ENCODE measurements at regions not wholly inside any gene's neighbourhood (a gene's known extent, or its start where the extent isn't known, plus 50 kb on each side); places are given as distances from the start of the nearest gene placed in this dataset.

DNA sequence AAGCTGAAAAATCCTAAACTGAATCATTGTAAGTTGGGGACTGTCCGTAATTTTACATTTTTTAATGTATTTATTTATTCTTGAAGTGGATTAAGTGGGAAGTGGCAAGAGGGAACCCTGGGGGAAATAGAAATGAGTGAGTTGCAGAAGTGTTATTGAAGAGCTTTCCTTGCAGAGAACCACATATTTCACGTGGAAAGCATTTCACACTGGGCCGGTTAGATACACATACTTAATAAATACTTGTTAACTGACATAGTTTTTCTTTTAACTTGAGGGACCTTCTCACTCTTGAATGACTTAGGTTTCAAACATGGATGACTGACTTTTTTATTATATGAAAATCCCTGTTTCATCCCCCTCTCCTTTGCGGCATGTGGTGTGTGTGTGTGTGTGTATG lies 239.3 kb downstream of the LMO4 start:
- DNase-seq: no peak
- H3K36me3 Mint-ChIP-seq (ENCODE audit: low read depth): no peaks in the 10 kb centered on the region
- no peaks in the 10 kb centered on the region for H3K9me3 Mint-ChIP-seq
- no peak overlapping the region for H3K27ac Mint-ChIP-seq
- H3K27me3 Mint-ChIP-seq: no peaks in the 10 kb centered on the region
- H3K4me1 Mint-ChIP-seq: no peaks in the 10 kb centered on the region
- intact Hi-C loops (cut with micrococcal nuclease): no loop called here
- no peak overlapping the region for H3K4me3 Mint-ChIP-seq

DNA sequence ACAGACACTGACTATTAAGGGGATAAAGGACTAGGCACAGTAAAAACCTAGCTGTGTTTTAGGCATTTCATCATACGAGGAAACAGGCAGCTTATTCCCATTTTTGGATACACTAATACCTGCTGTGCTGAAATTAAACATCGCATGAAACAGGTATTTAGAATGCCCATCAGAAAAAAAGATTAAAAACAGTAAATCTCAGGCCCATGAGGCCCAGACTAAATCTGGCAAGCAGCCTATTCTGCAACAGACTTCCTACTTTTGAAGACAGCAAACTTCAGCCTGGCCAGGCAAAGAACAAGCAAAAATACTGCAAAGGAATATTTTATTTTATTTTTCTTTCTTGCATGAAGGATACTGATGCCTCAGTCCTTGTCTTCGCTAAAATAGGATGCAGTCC lies 240.2 kb downstream of the LMO4 start:
- Mint-ChIP-seq H3K27ac (no peak overlapping the region), H3K36me3 (ENCODE audit: low read depth) (no peaks in the 10 kb centered on the region), H3K4me1 (no peaks in the 10 kb centered on the region), H3K4me3 (no peak overlapping the region), H3K9me3 (no peaks in the 10 kb centered on the region), H3K27me3 (no peaks in the 10 kb centered on the region)
- no peak for DNase-seq
- intact Hi-C loops (cut with micrococcal nuclease): no loop called here

DNA sequence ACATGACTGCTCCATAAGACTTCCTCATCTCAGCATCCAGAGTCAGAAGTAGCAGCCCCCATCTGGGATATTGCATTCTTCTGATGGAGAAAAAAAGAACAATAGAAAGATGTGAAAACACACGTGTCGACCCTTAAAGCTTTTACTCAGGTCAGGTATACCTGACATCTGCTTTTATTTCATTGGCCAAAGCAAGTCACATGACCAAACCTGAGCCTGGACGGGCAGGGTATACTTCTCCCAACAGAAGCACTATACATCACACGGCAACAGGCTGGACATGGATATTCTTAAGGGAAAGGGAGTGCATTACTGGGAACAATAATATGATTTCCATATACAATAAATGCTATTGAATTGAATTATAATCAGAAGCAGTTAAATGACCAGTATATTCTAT lies 243.3 kb downstream of the LMO4 start:
- Mint-ChIP-seq H3K4me1 (no peaks in the 10 kb centered on the region), H3K36me3 (ENCODE audit: low read depth) (no peaks in the 10 kb centered on the region), H3K9me3 (no peaks in the 10 kb centered on the region), H3K27ac (no peak overlapping the region), H3K4me3 (no peak overlapping the region), H3K27me3 (no peaks in the 10 kb centered on the region)
- no peak for DNase-seq
- intact Hi-C loops (cut with micrococcal nuclease): no loop called here

DNA sequence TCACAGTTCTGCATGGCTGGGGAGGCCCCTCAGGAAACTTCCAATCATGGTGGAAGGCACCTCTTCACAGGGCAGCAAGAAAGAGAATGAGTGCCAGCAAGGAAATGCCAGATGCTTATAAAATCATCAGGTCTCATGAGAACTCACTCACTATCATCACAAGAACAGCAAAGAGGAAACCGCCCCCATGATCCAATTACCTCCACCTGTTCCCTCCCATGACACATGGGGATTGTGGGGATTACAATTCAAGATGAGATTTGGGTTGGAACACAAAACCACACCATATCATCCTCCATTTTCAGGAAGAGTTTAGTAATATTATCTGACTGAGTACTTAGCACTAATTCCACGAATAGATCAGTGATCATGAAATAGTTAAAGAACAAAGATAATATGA lies 244.2 kb downstream of the LMO4 start:
- H3K4me1 Mint-ChIP-seq: no peaks in the 10 kb centered on the region
- intact Hi-C loops (cut with micrococcal nuclease): no loop called here
- no peaks in the 10 kb centered on the region for H3K36me3 Mint-ChIP-seq (ENCODE audit: low read depth)
- H3K9me3 Mint-ChIP-seq: no peaks in the 10 kb centered on the region
- DNase-seq: no peak
- H3K4me3 Mint-ChIP-seq: no peak overlapping the region
- H3K27me3 Mint-ChIP-seq: no peaks in the 10 kb centered on the region
- no peak overlapping the region for H3K27ac Mint-ChIP-seq

DNA sequence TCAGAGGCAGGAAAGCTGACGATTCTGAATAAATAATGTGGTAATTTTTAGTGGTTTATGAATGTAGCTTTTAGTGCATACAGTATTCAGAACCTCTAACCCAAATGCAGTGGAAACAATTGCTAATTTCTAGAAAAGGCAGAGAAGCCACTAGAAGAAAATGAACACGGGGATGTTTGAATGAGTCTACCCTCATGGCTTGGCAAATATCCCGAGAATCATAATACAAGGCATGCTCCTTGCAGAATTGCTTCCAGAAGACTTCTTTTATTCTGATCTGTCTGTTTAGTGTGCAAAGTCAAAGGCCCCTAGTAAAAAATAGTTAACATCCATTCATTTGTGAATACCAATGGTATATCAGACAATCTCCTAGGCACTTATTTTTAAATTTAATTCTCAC lies 246.8 kb downstream of the LMO4 start:
- Mint-ChIP-seq H3K9me3 (no peaks in the 10 kb centered on the region), H3K4me1 (no peaks in the 10 kb centered on the region), H3K27me3 (no peaks in the 10 kb centered on the region), H3K4me3 (no peak overlapping the region), H3K36me3 (ENCODE audit: low read depth) (no peaks in the 10 kb centered on the region), H3K27ac (no peak overlapping the region)
- intact Hi-C loops (cut with micrococcal nuclease): no loop called here
- no peak for DNase-seq

DNA sequence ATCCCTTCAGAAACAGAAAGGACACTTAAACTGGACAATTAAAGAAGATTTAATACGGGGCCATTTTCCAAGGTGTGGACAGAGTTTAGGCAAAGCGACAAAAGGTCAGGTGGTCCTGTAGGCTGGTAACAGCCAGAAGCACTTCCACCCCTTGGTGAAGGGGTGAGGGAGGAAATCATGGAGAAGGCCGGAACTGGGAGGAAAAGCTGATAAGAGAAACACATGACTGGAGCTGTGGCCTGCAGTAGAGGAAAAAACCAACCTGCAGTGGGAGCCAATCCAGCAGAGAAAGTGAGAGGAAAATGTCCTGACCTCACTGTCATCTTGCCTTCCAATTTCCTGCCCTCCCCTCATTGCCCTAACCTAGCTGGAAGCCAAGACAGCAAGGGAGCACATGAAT lies 249.8 kb downstream of the LMO4 start:
- no peak for DNase-seq
- H3K27me3 Mint-ChIP-seq: no peaks in the 10 kb centered on the region
- no peaks in the 10 kb centered on the region for H3K9me3 Mint-ChIP-seq
- no peak overlapping the region for H3K27ac Mint-ChIP-seq
- H3K4me1 Mint-ChIP-seq: no peaks in the 10 kb centered on the region
- intact Hi-C loops (cut with micrococcal nuclease): no loop called here
- no peaks in the 10 kb centered on the region for H3K36me3 Mint-ChIP-seq (ENCODE audit: low read depth)
- no peak overlapping the region for H3K4me3 Mint-ChIP-seq

DNA sequence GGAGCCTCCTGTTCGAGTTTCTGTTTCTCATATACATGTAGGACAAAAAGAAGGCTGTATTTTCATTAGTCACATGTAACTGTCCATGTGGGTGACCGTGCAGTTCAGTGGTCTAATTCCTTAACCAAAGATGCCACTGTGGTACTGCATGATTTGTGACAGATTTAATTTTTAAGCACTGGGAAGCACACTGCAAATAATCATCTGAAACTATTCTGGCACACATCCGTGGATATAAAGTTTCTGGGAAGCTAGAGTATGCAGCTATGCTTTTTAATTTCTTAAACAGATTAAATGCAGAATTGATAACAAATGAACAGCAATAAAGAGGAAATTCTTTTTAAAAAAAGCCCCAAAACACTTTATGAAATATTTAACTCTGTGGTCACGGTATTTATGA lies 254.8 kb downstream of the LMO4 start:
- H3K4me1 Mint-ChIP-seq: no peaks in the 10 kb centered on the region
- H3K4me3 Mint-ChIP-seq: no peak overlapping the region
- no peak for DNase-seq

DNA sequence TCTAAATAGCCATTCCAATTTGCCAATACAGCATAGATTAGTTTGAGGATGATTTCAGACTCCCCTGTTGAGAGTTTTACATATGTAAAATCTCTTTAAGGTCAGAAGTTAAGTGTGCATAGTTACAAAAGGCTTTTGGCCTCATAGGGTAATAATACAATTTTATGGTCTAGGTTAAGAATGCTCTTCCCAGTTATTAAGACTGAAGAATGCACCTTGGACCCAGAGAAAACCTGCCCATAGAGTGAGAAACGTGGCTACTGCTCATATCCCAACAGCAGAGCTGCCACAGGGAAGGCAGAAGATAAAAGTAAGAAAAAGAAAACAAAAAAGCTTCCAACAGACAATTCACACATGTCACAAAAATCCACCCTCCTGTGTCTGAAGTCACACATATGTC lies 255.9 kb downstream of the LMO4 start:
- no peak overlapping the region for H3K4me3 Mint-ChIP-seq
- no peaks in the 10 kb centered on the region for H3K36me3 Mint-ChIP-seq (ENCODE audit: low read depth)
- DNase-seq: no peak
- intact Hi-C loops (cut with micrococcal nuclease): no loop called here
- H3K4me1 Mint-ChIP-seq: no peaks in the 10 kb centered on the region
- peaks cover 3% of the 10 kb centered on the region for H3K27me3 Mint-ChIP-seq
- H3K27ac Mint-ChIP-seq: no peak overlapping the region
- H3K9me3 Mint-ChIP-seq: no peaks in the 10 kb centered on the region

More for the DNA sequence above, 254.8 kb downstream of the LMO4 start:
- Mint-ChIP-seq H3K9me3 (no peaks in the 10 kb centered on the region), H3K36me3 (ENCODE audit: low read depth) (no peaks in the 10 kb centered on the region), H3K27me3 (peaks cover 3% of the 10 kb centered on the region), H3K27ac (no peak overlapping the region)
- intact Hi-C loops (cut with micrococcal nuclease): no loop called here

DNA sequence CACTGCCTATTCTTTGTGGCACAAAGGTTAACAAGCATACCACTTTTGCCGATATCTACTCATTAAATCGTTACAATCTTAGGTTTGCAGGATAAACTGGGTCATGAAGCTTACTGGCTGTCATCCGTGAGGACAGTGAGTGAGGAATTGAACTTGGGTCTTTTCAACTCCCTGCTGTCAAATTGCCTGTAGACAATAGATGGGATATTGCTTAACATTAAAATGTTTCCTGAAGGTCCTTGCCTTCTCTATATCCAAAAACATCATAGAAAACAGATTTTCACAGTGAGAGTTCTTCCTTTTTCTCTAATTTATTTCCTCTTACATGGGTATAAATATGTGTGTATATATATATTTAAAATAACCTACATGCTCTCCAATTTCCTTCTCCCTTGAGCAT lies 257.8 kb downstream of the LMO4 start:
- Mint-ChIP-seq H3K9me3 (no peaks in the 10 kb centered on the region), H3K4me3 (no peak overlapping the region), H3K27ac (no peak overlapping the region), H3K36me3 (ENCODE audit: low read depth) (no peaks in the 10 kb centered on the region), H3K4me1 (no peaks in the 10 kb centered on the region), H3K27me3 (peaks cover 3% of the 10 kb centered on the region)
- intact Hi-C loops (cut with micrococcal nuclease): no loop called here
- no peak for DNase-seq

DNA sequence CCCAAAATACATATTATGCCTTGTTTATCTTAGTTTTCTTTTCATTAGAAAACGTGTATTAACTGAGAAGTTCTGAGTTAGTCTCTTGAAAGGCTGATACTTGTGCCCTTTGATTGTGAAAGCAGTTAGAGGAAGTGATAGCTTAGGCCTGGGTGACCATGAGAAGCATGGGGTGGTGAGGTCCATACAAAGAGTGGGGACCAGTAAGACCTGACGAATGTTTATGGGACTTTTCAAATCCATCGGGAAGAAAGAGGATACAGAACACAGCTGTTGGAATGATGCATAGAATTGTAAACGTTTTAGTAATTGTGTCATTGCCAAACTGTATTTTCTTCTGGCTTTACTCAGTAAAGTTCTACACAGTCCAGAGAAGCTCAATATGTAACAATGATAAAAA lies 259.8 kb downstream of the LMO4 start:
- intact Hi-C loops (cut with micrococcal nuclease): no loop called here
- Mint-ChIP-seq H3K4me3 (no peak overlapping the region), H3K36me3 (ENCODE audit: low read depth) (no peaks in the 10 kb centered on the region)

DNA sequence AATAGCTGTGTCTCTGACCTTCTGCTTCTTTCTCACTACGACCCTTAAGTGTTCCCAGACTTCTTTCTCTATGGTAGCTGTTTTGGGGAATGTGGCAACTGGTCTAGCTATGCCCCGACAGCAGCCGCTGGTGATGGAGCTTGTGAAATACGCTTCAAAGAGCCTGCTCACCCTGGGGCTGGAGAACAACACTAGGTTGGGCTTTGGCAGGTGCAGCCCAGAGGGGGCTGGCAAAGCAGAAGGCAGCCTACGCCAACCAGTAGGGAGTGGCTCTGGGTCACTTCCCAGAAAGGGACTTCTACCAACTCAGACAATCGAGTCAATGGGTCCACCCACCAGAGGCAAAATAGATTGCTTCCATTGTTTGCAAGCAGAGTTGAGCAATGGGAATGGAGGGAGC lies 262.8 kb downstream of the LMO4 start:
- Mint-ChIP-seq H3K4me3 (no peak overlapping the region), H3K4me1 (no peaks in the 10 kb centered on the region), H3K36me3 (ENCODE audit: low read depth) (no peaks in the 10 kb centered on the region), H3K9me3 (no peaks in the 10 kb centered on the region), H3K27ac (no peak overlapping the region), H3K27me3 (no peaks in the 10 kb centered on the region)
- DNase-seq: no peak
- intact Hi-C loops (cut with micrococcal nuclease): no loop called here

More for the DNA sequence above, 259.8 kb downstream of the LMO4 start:
- DNase-seq: no peak
- Mint-ChIP-seq H3K9me3 (no peaks in the 10 kb centered on the region), H3K4me1 (no peaks in the 10 kb centered on the region), H3K27me3 (peaks cover 3% of the 10 kb centered on the region), H3K27ac (no peak overlapping the region)

DNA sequence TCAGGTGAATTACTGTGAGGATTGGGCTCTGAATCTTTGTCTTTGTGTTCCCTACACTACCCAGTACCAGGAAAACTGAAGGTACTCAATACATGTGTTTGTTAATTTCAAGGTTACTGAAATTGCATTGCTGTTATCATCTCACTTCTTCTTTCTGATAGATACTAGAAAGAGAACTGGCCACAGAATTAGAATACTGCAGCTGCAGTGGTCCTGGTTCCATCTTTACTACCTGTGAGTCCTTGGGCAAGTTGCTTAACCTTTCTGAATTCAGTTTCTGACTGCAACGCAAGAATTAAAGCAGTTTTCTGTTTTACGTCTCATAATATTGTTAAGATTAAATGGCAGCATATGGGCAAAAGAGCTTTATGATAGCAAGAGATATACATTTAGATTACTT lies 263.5 kb downstream of the LMO4 start:
- Mint-ChIP-seq H3K4me3 (no peak overlapping the region), H3K9me3 (no peaks in the 10 kb centered on the region), H3K27me3 (no peaks in the 10 kb centered on the region), H3K4me1 (no peaks in the 10 kb centered on the region), H3K27ac (no peak overlapping the region), H3K36me3 (ENCODE audit: low read depth) (no peaks in the 10 kb centered on the region)
- intact Hi-C loops (cut with micrococcal nuclease): no loop called here
- no peak for DNase-seq

DNA sequence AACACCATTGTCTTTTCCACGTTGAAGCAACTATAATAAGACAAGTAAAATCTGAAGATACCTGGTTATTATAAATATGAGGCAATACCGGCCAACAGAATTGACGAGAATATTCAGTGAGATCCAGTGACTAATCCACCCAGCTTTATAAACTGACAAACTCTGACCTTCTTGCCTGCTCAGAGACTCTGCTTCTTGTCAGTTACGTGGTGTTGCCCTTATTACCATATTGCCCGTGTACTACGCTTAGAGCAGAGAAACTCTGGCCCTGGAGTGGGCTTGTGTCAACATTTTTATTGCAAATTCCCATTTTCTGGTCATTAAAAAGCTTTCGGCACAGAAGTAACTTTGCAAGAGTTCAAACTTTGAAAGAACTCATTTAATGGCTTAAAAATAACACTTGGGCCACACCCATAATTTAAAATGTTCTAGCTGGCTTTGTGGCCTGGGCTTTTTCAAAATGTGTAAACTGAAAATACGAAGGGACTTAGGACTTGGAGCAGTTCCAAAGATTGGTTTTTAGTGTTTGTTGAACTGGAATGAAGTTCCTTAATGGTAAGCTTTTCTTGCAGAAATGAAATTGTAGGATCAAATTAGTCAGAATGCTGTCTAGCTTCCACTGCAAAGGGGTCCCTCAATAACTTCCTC lies 266.2 kb downstream of the LMO4 start:
- H3K4me3 Mint-ChIP-seq: no peak overlapping the region
- H3K36me3 Mint-ChIP-seq (ENCODE audit: low read depth): no peaks in the 10 kb centered on the region
- no peaks in the 10 kb centered on the region for H3K27me3 Mint-ChIP-seq
- no peak overlapping the region for H3K27ac Mint-ChIP-seq
- no peaks in the 10 kb centered on the region for H3K9me3 Mint-ChIP-seq
- DNase-seq: no peak
- no peaks in the 10 kb centered on the region for H3K4me1 Mint-ChIP-seq
- intact Hi-C loops (cut with micrococcal nuclease): no loop called here

DNA sequence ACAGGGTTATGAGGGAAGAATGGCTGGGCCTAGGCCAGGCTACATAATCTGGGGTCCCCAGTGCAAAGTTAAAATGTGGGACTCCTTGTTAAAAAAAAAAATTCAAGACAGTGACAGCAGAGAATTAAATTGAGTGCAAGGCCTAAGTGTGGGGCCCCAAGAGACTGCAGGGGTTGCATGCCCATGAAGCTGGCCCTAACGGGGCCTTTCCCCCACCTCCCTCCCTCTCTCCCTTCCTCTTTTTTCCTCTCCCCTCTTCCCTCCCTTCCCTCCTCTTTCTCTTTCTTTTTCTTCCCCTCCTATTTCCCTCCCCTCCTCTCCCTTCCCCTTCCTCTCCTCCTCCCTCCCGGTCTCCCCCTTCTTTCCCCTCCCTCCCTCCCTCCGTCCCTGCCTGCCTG lies 266.7 kb downstream of the LMO4 start:
- Mint-ChIP-seq H3K27me3 (no peaks in the 10 kb centered on the region), H3K4me3 (no peak overlapping the region), H3K36me3 (ENCODE audit: low read depth) (no peaks in the 10 kb centered on the region), H3K4me1 (no peaks in the 10 kb centered on the region), H3K27ac (no peak overlapping the region), H3K9me3 (no peaks in the 10 kb centered on the region)
- no peak for DNase-seq
- intact Hi-C loops (cut with micrococcal nuclease): no loop called here

DNA sequence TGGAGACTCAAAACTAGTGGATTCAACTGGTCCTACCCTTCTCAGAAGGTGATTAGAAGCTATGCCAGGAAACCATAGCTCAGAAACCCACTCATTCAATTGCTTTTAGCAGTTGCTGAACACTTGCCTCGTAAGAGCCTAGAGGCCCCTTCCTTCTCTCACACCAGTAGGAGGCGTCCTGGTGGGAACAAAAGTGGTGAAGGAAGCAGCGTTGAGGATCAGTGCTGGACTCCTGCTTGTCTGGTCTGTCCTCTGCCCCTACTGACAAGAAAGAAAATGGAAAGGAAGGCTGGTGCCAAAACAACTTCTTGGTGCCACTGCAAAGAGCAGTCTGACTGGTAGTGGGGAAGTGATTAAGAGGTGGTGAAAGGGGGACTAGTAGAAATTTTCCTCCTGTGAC lies 269.7 kb downstream of the LMO4 start:
- DNase-seq: no peak
- intact Hi-C loops (cut with micrococcal nuclease): no loop called here
- H3K27me3 Mint-ChIP-seq: peaks cover 1% of the 10 kb centered on the region
- no peaks in the 10 kb centered on the region for H3K4me1 Mint-ChIP-seq
- H3K27ac Mint-ChIP-seq: no peak overlapping the region
- no peak overlapping the region for H3K4me3 Mint-ChIP-seq
- H3K9me3 Mint-ChIP-seq: no peaks in the 10 kb centered on the region
- no peaks in the 10 kb centered on the region for H3K36me3 Mint-ChIP-seq (ENCODE audit: low read depth)
